Ishikawa (cell line): ENCODE measurements at regions not wholly inside any gene's neighbourhood (a gene's known extent, or its start where the extent isn't known, plus 50 kb on each side); places are given as distances from the start of the nearest gene placed in this dataset.

Source experiments
- CEBPB ChIP-seq: IDR thresholded peaks from 2 replicates; pipeline ENCODE4 v1.6.1; 2012
- EP300 ChIP-seq: IDR thresholded peaks from 2 replicates; pipeline ENCODE4 v1.6.1; 2012; ENCODE audit warnings: borderline replicate concordance
- FOXM1 ChIP-seq: IDR thresholded peaks from 2 replicates; pipeline ENCODE4 v1.6.1; 2012; ENCODE audit warnings: low read depth, borderline replicate concordance
- MAX ChIP-seq: IDR thresholded peaks from 2 replicates; pipeline ENCODE4 v1.6.1; 2012
- RAD21 ChIP-seq: IDR thresholded peaks from 2 replicates; pipeline ENCODE4 v1.6.1; 2012; ENCODE audit warnings: low read depth
- REST ChIP-seq: IDR thresholded peaks from 2 replicates; pipeline ENCODE4 v1.6.1; 2012; ENCODE audit warnings: low read depth, mild to moderate bottlenecking
- TAF1 ChIP-seq: IDR thresholded peaks from 2 replicates; pipeline ENCODE4 v1.6.1; 2012; ENCODE audit warnings: low read depth, mild to moderate bottlenecking
- TCF12 ChIP-seq: IDR thresholded peaks from 2 replicates; pipeline ENCODE4 v1.6.1; 2012; ENCODE audit warnings: low read depth
- YY1 ChIP-seq: IDR thresholded peaks from 2 replicates; pipeline ENCODE4 v1.6.1; 2012; ENCODE audit warnings: low read depth
- ZBTB7A ChIP-seq: IDR thresholded peaks from 2 replicates; pipeline ENCODE4 v1.6.1; 2012; ENCODE audit warnings: low read depth
- TF ChIP-seq, protein P1 (sequence below): IDR thresholded peaks from 2 replicates; pipeline ENCODE4 v1.6.1; 2012

DNA sequence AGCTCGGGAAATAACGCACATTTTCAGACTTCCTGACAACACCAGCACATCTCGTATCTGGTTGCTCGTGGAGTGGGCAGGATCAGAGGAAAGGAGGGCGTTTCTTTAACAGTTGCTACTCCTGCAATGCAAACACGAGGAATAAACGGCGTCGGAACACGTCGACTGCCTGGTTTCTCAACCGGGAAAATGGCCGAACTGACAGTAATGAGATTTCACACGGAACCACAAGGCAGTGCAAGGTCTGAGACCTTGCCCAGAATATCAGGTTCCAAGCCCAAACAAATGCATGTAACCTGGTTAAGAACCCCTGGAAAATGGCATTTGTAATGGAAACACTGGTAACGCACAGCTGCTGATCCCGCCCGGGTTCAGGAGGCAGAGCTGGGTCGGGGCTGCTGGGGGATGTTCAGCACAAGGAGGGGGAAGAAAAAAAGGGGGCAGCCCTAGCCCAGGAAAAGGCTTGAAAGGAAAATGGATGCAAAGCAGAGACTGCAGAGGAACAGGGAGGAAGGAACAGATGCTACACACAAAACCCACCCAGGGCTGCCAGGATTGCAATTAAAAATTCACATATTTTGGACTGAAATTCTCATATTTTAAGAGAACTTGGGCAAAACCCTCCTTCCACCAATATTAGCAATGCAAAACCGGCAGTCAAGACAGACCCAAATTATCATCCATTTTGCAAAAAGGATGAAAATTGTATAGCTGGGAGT, 61.6 kb upstream of the KLHL29 start:
- TF ChIP-seq REST (no peak), EP300 (no peak), TAF1 (no peak), MAX (no peak), RAD21 (no peak), CEBPB (no peak), TCF12 (no peak), FOXM1 (no peak), YY1 (no peak), ZBTB7A (no peak)
- TF ChIP-seq, protein P1, sequence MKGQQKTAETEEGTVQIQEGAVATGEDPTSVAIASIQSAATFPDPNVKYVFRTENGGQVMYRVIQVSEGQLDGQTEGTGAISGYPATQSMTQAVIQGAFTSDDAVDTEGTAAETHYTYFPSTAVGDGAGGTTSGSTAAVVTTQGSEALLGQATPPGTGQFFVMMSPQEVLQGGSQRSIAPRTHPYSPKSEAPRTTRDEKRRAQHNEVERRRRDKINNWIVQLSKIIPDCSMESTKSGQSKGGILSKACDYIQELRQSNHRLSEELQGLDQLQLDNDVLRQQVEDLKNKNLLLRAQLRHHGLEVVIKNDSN: no peak
